ENCODE measurements at regions not wholly inside any gene's neighbourhood (a gene's known extent, or its start where the extent isn't known, plus 50 kb on each side); places are given as distances from the start of the nearest gene placed in this dataset.

DNA sequence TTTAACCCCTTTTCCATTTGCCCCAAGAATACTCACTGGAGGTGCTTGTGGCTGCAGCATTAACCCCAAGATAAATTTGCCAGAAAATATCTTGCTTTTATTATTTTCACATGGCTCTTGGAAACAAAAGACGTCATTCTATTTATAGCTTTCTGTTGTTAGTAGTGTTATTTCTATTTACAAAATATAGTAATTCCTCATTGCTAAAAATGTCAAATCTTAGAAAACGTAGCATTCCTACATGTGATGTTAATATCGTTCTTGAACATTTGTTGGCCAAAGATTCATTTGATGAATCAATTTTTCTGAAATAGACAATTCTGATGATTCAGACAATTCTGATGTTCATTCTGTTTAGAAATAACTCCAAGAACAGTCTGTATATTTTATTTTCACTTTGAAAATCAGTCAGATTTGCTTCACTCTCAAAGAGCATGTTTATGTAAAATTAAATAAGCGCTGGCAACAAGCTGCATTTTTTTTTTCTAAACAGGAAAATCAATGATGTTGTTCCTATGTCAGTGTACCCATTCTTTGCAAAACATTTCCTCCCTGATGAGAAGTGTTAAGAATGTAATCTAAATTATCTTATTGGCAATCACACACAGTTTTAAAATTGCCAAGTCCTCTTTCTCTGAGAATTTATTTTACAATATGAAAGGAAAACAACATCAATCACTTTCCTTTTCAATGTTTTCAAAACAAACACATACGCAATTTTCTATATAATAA, 334.0 kb downstream of the KCTD12 start:
- TF ChIP-seq POLR2A (IDR thresholded peaks at IDR 0.05; ENCODE audit: low read depth) = no peak
- TF ChIP-seq, protein P1, sequence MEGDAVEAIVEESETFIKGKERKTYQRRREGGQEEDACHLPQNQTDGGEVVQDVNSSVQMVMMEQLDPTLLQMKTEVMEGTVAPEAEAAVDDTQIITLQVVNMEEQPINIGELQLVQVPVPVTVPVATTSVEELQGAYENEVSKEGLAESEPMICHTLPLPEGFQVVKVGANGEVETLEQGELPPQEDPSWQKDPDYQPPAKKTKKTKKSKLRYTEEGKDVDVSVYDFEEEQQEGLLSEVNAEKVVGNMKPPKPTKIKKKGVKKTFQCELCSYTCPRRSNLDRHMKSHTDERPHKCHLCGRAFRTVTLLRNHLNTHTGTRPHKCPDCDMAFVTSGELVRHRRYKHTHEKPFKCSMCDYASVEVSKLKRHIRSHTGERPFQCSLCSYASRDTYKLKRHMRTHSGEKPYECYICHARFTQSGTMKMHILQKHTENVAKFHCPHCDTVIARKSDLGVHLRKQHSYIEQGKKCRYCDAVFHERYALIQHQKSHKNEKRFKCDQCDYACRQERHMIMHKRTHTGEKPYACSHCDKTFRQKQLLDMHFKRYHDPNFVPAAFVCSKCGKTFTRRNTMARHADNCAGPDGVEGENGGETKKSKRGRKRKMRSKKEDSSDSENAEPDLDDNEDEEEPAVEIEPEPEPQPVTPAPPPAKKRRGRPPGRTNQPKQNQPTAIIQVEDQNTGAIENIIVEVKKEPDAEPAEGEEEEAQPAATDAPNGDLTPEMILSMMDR (IDR thresholded peaks at IDR 0.05) = no peak
